Skeletal muscle satellite cell (primary cell): ENCODE measurements at regions not wholly inside any gene's neighbourhood (a gene's known extent, or its start where the extent isn't known, plus 50 kb on each side); places are given as distances from the start of the nearest gene placed in this dataset.

Source experiments
- H3K27me3 ChIP-seq: 2 replicates; pipeline ENCODE4 v1.7.0; 2013; ENCODE audit warnings: low read length; ENCODE audit not compliant: control insufficient read depth, insufficient read depth
- H3K36me3 ChIP-seq: 2 replicates; pipeline ENCODE4 v1.7.0; 2013; ENCODE audit warnings: mild to moderate bottlenecking, control low read depth, low read length; ENCODE audit not compliant: insufficient read depth
- H3K4me1 ChIP-seq: 2 replicates; pipeline ENCODE4 v1.7.0; 2013; ENCODE audit warnings: low read length; ENCODE audit not compliant: control insufficient read depth, insufficient read depth
- H3K4me2 ChIP-seq: 2 replicates; pipeline ENCODE4 v1.7.0; 2013; ENCODE audit warnings: mild to moderate bottlenecking, low read length
- H3K4me3 ChIP-seq: 2 replicates; pipeline ENCODE4 v1.7.0; 2013; ENCODE audit warnings: low read length
- H3K9ac ChIP-seq: 2 replicates; pipeline ENCODE4 v1.7.0; 2013; ENCODE audit warnings: mild to moderate bottlenecking, low read depth, low read length, moderate library complexity
- H3K9me3 ChIP-seq: replicated peaks from 2 replicates; pipeline ENCODE4 v1.7.0; 2013; ENCODE audit warnings: mild to moderate bottlenecking, control low read depth, low read length

DNA sequence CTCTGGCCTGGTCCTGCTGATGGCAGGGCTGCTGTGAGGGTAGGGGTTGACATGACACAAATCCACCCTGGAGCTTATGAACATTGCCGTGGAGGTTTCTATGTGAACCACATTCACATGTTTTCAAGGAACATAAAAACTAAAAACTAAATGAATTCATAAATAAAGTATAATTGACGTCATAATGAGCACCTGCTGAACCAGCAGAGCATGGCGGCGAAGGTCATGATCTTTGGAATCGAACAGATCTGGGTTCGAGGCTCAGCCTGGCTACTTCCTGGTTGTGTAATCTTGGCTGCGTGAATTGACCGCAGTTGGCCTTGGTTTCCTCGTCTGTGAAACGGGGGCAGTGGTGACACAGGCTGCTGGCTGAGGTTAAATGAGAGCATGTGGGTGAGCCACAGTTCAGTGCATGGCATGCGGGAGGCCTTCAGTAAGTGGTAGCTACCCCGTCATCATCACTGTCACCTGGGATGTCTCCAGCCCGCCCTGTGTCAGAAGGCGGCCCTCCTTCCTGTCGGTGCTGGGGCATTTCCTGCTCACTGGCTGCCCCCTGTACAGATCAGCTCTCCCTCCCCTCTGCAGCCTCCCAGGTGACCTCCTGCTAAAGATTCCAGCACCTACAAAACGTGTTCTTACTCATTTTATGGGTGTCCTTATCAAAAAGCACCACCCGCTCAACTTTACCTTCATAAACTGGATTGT is 190.3 kb upstream of the SHH start:
- H3K9ac ChIP-seq: no peak overlapping the region
- H3K9me3 ChIP-seq: peaks cover 5% of the 10 kb centered on the region
- H3K4me3 ChIP-seq: no peak overlapping the region
- H3K36me3 ChIP-seq: no peaks in the 10 kb centered on the region
- no peak overlapping the region for H3K4me2 ChIP-seq
- no peaks in the 10 kb centered on the region for H3K4me1 ChIP-seq
- no peaks in the 10 kb centered on the region for H3K27me3 ChIP-seq

DNA sequence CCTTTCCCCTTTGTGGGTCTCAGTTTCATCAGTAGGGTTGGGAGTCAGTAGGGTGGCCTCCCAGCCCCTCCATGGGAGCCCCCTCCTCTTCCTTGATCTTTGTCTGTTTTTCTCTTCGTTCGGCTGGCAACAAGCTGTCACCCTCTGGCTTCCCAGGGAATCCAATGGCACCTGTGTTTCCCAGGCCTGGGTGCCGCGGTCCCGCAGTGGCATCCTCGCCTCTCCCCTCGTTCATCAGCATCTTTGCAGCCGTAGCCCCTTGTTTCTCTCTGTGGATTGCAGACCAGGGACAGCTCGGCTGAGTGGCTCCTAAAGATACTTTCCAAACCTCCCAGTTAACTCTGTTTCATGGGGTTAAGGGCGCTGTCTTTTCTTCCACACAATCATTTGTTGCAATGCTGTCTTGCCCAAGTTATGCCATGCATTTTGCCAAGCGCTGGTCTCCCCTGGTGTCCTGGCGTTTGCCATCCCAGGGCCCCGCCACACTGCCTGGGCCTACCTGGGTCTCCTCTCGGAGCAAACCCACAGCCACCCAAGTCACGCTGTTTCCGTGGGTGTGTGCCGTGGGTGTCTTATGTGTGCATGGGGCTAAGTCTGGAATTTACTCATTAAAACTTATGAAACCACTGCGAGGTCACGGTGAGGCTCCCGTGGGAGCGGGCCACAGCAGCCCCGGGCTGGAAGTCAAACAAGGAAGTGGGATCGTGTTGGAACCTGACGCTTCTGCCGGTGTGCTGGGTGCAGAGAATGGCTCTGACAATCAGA is 189.4 kb upstream of the SHH start:
- H3K36me3 ChIP-seq: no peaks in the 10 kb centered on the region
- peaks cover 5% of the 10 kb centered on the region for H3K9me3 ChIP-seq
- no peak overlapping the region for H3K4me2 ChIP-seq
- H3K27me3 ChIP-seq: no peaks in the 10 kb centered on the region
- no peak overlapping the region for H3K4me3 ChIP-seq
- H3K9ac ChIP-seq: no peak overlapping the region
- H3K4me1 ChIP-seq: no peaks in the 10 kb centered on the region

DNA sequence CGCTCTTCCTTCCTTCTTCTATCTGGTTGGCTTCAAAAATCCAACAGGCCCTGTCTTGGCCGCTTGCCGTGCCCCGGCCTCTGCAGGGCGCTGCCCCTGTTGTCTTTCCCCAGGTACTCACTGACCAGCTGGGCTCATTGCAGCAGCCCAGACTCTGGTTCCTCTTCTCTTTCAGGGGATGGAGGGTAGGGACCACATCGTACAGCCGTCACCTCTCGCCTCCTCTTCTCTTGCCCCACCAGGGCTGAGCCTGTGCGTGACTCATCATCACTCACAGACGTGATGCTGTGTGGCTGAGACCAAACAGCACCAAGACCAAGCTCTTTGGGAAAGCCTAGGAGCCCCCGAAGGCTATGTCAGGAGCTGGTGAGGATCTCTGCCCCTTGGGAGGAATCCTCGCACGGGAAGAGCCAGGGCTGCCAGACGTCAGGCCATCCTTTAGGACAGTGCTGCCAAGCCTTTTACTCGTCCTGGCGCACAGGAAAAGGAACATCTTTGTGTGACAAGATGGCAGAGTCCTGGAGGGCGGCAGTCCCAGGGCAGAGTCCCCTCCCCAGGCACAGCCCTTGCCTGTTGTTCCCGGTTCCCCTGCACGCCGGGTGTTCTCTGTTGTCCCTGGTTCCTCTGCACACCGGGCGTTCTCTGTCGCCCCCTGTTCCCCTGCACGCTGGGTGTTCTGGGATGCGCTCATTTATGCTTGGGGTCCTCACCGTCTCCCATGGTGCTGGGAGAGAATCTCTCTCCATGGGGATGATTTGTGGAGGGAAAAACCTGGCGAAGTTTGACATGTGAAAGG is 188.5 kb upstream of the SHH start:
- no peak overlapping the region for H3K9ac ChIP-seq
- no peak overlapping the region for H3K4me3 ChIP-seq
- peaks cover 5% of the 10 kb centered on the region for H3K9me3 ChIP-seq
- H3K27me3 ChIP-seq: no peaks in the 10 kb centered on the region
- H3K36me3 ChIP-seq: no peaks in the 10 kb centered on the region
- no peaks in the 10 kb centered on the region for H3K4me1 ChIP-seq
- no peak overlapping the region for H3K4me2 ChIP-seq

DNA sequence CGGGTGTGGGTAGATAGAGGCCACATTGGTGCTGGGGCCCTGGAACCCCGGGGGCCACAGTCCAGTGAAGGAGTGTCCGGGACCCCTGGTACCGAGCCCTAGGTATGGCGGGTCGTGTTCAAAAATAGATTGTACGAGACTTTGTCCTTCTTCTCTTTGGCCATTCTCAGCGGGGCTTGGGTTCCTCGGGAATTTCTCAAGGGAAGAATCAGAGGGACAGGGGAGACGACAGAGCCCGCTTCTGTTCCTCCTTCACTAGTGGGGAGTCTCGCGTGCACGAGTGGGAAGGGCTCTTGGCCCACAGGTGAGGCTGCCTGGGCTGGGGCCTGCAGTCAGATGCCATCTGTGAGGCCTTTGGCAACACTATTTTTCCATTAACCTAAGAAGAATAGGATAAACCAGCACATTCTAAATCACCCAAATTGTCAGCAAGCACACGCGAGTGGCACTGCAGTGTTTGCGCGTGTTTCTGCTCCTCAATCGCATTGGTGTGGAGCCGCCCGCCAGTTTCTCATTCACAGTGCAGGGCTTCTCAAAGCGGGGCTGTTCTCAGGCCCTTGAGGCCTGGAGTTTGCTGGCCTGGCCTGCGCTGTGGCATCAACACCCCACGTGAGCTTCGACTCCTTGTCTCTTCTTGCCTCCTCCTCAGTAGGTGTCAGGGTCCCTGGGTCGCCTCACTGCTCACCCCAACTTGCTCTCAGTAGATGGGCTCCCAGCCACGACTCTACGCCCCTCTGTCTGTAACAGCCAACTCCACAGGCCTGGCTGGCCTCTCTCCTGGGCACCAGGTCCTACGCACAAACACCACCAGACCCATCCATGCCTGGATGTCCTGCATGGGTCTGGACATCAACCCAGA is 187.6 kb upstream of the SHH start:
- Histone ChIP-seq H3K27me3 (no peaks in the 10 kb centered on the region), H3K36me3 (no peaks in the 10 kb centered on the region), H3K4me2 (no peak overlapping the region), H3K9ac (no peak overlapping the region), H3K4me3 (no peak overlapping the region), H3K4me1 (no peaks in the 10 kb centered on the region), H3K9me3 (peaks cover 5% of the 10 kb centered on the region)

DNA sequence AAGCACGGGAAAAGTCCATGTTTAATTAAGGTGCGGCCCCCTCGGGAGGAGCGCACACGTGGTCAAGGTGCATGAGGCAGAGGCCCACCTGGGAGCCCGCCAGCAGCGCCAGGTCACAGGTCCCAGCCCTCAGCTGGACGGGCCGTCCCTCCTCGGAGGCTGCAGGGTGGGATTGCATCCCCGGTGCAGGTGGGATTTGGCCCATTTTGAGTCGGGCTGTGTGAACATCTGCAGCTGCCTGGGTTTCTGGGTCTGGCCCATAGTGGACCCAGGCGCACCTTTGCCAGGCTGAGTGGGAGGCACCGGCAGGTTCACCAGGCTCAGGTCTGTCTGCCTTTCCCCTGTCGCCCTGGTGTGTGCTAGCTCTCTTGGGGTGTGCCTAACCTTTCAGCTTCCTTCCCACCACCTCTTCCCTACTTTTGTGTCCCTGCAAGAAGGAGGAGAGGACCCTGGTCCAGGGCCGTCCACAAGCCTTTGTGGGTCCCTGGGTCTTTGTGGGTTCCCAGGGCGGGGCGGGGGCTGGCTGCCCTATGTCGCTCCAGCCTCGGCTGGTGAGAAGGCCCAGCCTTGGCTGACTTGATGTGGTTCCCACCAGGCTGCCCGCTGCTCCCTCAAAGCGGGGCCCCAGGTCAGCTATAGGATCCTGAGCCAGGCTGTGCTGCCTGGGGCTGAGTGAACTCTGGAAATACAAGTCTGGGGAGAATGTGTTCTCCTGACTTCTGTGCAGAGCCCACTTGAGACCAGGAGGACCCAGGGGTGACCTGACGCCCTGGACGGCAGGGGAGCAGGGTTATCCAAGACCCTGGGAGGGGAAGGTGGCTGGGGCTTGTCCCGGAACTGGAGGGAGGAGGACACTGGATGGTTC is 186.7 kb upstream of the SHH start:
- H3K4me3 ChIP-seq: no peak overlapping the region
- no peaks in the 10 kb centered on the region for H3K9me3 ChIP-seq
- H3K4me2 ChIP-seq: no peak overlapping the region
- H3K9ac ChIP-seq: no peak overlapping the region
- no peaks in the 10 kb centered on the region for H3K27me3 ChIP-seq
- H3K36me3 ChIP-seq: no peaks in the 10 kb centered on the region
- H3K4me1 ChIP-seq: no peaks in the 10 kb centered on the region

DNA sequence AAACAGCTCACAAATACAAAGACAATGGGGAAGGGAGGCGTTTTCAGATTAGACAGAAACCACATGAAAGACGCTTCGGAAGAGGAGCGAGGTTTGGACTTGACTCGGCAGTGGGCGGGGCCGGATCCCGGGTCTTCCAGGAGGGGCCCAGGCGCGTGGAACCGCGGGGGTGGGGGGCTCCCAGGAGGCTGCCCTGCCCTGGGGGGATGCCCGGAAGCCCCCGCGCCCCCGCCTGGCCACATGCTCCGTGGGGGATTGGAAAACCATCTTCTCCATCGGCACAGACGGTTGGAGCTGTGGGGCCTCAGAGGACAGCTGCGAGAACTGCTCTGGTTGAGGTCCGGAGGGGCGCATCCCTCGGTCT is 186.0 kb upstream of the SHH start:
- Histone ChIP-seq H3K4me3 (no peak overlapping the region), H3K9me3 (no peaks in the 10 kb centered on the region), H3K27me3 (no peaks in the 10 kb centered on the region), H3K4me1 (no peaks in the 10 kb centered on the region), H3K9ac (no peak overlapping the region), H3K36me3 (no peaks in the 10 kb centered on the region), H3K4me2 (no peak overlapping the region)

DNA sequence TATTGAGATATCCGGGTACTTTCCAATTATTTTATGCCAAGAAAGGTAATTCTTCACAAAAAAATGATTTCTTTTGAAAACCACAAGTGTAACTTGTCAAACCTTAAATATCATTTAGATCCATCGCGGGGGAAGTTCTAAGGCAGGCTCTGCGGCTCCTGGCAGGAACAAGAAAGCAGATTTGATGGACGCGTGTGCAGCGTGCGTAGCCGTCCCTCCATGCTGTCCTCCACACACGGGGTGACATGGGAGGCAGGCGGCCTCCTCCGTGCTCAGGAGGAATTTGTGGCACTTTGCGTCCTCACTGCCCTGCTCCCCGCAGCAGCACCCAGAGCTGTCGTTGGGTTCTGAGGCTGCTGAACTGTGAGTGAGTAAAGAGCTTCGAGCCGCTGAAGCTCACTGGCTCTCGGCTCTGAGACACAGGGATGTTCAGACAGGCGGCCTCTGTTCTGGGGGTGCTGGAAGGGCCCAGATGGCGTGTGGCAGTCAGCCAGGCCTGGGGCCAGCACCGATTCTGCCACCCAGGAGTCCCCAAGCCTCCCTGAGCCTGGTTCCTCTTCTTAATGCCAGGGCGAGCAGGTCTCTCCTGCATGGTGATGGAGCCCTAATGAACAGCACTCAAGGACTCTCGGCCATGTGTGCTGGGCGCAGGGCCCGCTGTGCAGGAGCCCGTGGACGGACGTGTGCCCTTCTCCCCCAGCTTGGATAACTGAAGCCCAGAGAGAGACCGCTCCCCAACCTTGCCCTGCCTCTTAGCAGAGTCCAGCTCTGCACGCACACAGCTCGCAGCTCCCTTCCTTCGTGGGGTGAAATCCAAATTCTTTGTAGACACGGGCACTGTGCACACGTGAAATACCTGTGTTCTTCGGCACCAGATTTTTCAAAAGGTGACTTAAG is 185.4 kb upstream of the SHH start:
- Histone ChIP-seq H3K27me3 (no peaks in the 10 kb centered on the region), H3K9ac (no peak overlapping the region), H3K36me3 (no peaks in the 10 kb centered on the region), H3K4me1 (no peaks in the 10 kb centered on the region), H3K4me2 (no peak overlapping the region), H3K4me3 (no peak overlapping the region), H3K9me3 (no peaks in the 10 kb centered on the region)

DNA sequence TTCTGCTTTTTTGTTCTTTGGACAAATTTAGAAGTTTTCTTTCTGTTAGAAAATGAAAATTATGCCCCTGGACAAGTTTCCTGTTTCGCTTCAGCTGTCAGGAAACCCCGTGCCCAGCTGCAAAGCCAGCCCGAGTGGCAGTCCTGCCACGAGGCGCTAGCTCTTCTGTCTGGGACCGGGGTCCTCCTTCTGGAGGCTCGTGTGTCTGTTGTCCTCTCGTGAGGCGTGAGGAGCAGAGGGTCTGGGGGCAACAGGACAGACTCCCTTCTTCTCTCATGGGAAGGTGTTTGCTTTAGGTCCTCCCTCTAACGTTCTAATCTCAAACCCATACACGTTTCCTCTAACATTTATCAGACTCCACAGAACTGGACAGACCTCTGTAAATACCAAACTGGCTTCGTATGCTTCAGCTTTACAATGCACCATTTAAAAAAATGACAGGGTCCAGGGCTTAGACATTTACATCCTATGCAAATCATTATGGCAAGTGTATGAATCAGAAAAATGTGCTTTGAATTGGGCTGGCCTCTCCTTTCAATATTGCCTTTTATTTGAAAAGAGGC is 184.5 kb upstream of the SHH start:
- H3K9me3 ChIP-seq: no peaks in the 10 kb centered on the region
- no peak overlapping the region for H3K4me2 ChIP-seq
- H3K36me3 ChIP-seq: no peaks in the 10 kb centered on the region
- H3K4me3 ChIP-seq: no peak overlapping the region
- H3K9ac ChIP-seq: no peak overlapping the region
- no peaks in the 10 kb centered on the region for H3K4me1 ChIP-seq
- H3K27me3 ChIP-seq: no peaks in the 10 kb centered on the region

DNA sequence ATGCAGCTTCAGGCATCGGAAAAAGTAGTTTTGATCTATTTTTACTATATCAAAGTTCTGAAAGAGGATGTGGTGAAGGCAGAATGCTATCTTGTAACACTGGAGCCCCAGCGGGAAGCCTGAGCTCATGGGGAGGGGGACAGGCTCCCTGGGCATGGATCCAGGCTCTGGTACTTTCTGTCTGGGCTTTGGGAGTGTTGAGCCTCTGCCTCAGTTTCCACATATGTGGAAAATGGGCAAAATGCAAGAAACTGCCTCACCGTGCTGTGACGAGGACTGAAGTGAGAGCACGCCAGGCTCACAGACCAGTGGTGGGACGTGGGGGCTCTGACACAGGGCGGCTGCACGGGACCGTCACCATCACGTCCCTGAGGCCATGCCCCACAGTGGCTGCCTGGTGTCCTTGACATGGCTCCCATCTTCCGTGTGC is 182.9 kb upstream of the SHH start:
- Histone ChIP-seq H3K9ac (no peak overlapping the region), H3K4me3 (no peak overlapping the region), H3K4me1 (no peaks in the 10 kb centered on the region), H3K9me3 (no peaks in the 10 kb centered on the region), H3K36me3 (no peaks in the 10 kb centered on the region), H3K27me3 (no peaks in the 10 kb centered on the region), H3K4me2 (no peak overlapping the region)
